ENCODE measurements at regions not wholly inside any gene's neighbourhood (a gene's known extent, or its start where the extent isn't known, plus 50 kb on each side); places are given as distances from the start of the nearest gene placed in this dataset.

DNA sequence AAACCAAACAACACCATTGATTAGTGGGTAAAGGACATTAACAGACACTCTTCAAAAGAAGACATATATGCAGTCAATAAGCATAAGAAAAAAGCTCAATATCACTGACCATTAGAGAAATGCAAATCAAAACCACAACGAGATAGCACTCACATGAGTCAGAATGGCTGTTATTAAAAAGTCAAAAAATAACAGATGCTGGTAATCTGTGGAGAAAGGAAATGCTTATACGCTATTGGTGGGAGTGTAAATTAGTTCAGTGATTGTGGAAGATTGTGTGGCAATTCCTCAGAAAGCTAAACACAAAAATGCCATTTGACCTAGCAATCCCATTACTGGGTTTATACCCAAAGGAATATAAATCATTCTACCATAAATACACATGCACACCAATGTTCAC, 182.6 kb downstream of the TRPC6 start:
- no peak for FAIRE-seq

DNA sequence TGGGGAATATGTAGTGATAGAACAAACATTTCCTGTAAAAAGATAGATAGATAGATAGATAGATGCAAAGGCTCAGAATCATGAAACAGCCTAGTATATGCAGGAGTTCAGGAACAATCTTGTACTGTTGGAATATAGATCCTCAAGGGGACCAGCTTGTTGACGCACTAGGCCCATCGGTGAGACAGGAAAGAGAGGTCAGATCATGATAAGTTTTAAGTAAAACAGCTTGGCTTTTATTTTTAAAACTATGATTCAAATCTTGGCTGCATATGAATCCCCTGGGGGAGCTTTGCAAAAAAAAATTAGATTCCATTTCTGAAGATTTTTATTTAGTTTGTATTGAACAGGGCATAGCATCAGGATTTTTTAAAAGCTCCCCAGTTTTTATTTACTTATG, 185.8 kb downstream of the TRPC6 start:
- FAIRE-seq: no peak

DNA sequence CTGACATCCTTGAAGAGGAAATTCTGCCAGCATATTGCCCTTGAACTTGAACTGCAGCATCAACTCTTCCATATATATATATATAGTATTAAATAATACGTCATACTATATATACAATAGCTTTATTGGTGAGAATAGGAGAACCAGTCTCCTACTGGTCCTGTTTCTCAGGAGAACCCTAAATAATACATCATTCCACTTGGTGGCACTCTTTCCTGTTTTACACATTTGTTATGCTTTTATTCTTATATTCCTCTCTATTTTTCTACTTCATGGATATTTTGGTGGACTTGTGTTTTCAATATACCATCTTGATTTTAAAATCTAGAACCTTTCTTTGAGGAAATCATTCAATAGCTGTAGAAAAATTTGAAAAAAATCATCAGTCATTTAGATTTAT, 193.3 kb downstream of the TRPC6 start:
- FAIRE-seq: no peak

DNA sequence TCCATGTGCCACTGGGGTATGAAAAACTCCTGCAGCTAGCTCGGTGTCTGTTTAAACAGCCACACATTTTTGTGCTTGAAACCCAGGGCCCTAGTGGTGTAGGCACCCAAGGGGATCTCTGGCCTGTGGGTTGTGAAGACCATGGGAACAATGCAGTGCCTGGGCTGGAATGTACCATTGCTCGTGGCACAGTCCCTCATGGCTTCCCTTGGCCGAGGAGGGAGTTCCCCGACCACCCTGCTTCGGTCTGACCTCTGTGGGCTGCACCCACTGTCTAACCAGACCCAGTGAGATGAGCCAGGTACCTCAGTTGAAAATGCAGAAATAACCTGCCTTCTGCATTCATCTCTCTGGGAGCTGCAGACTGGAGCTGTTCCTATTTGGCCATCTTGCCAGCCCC, 214.0 kb downstream of the TRPC6 start:
- no peak for FAIRE-seq

DNA sequence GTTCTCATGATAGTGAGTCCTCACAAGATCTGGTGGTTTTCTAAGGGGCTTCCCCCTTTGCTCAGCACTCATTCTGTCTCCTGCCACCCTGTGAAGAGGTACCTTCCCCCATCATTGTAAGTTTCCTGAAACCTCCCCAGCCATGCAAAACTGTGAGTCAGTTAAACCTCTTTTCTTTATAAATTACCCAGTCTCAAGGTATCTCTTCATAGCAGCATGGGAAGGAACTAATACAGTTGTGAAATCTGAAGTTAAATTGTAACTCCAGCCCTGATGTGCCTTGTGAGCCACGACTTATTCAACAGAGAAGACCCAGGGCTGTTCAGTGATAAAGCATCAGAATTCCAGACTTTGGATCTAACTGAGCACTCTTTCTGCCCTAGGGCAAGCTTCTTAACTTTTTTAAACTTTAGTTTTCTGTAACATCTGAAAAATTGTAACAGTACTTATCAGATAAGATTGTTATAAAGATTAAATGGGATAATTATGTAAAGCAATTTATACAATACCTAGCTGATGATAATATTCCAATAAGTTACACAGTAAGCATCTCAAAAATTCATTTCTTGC, 220.0 kb downstream of the TRPC6 start:
- FAIRE-seq: no peak

DNA sequence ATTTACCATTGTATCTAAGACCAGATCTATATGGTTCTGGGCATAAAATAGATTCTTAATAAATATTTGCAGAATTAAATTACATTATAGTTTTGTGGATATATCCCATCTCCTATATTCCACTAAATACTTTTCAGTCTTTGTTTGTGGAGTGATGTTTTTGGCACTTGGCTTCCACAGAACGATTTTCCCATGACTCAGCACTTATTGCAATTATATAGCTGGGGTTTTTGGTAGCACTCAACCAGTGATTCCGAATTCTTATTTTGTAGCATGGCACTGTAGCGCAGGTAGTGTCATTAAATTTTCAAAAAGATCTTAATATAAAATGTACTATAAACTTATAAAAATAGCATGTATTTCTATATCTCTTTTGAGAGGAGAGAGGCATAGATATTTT, 221.2 kb downstream of the TRPC6 start:
- FAIRE-seq: no peak

DNA sequence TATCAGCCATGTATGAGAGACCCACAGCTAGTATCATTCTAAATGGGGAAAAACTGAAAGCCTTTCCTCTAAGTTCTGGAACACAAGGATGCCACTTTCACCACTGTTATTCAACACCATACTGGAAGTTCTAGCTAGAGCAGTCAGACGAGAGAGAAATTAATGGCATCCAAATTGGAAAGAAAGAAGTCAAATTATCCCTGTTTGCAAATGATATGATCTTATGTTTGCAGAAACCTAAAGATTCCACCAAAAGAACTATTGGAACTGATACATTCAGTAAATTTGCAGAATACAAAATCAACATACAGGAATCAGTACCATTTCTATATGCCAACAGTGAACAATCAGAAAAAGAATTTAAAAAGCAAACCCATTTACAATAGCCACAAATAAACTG, 226.0 kb downstream of the TRPC6 start:
- FAIRE-seq: no peak

DNA sequence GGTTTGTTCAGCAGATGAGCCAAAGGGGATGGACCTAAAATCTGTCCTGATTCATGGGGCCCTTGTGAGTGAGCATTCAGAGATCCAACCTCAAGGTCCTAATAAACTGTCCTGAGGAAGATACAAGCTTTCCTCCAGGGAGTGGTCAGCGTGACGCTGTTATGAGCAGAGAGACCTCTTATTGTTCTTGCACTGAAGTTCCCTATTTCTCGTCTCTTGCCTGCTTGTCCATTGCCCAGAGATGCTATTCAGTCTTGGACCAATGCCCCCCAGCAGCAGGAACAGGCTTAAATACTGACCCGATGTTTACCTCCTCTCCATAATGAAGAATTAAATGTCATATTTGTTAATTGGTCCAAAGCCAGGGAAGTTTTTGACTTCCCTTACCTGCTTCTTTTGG, 225.2 kb upstream of the PGR start:
- no peak for FAIRE-seq

DNA sequence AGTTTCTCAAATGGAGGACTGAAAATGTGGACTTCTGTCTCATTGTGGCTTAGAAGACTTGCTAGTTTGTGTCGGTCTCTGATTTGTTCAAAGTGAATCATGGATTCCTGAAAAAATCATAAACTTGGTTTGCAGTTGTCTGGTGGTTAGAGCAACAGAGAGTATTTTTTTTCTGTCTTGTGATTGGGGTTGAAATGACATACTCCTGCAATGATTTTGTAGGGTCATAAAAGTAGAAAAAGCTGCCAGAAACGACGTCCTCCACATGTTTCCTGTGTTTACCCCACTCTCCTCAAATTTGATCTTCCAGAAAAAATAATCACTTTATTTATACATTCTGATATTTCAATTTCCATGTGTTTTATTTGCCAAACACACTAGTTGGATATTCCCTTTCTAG, 219.2 kb upstream of the PGR start:
- FAIRE-seq: no peak

DNA sequence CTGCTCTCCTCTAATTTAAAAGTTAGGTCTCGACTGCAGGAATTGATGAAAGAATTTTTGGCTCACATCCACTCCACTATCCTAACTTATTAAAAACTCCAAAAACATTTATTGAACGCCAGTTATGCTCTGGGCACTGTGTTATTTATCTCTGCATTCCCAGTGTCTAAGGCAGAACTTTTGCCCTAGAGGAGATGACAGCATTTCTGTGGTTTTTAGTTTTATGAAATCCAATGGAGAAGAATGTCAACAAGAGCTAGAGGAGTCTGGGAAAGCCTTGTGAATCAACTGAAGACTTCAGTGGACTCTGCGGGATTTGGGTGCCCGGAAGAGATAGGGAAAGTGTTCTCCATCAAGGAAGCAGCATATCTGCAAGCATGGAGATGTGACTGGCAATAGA, 217.0 kb upstream of the PGR start:
- no peak for FAIRE-seq

DNA sequence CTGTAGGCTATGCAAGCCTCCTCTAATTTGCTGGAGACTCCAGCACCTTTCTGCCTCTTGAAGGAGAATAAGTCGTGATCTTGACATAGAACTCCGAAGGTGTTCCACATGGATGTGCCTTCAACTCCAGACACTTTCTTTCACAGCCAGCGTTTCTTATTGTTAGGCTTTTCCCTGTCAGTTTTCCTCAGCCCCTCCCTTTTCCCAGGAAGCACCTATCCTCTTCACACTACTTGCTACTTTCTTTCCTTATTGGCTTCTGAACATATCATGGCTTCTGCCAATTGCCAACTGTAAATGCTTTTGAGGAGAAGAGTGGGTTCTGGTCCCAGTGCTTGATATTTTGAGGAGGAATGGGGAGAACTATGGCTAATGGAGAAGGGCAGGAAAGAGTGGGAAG, 216.3 kb upstream of the PGR start:
- no peak for FAIRE-seq

DNA sequence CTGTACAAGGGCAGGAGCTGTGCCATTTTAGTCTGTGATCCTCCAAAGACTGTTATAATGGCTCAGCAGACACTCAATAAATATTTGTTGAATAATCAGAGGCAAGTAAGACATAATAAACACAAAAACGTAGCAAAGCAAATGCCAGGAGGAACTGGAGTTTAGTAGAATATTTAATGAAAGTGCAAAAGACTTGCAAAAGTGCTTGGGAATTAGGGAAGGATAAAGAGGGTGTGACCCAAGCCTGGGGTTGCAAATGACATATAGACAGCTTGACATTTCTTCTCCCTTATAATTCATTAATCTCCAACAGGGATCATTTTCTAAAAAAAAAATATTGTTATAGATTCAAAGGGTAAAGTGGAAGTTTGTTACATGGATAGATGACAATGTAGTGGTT, 212.7 kb upstream of the PGR start:
- no peak for FAIRE-seq

DNA sequence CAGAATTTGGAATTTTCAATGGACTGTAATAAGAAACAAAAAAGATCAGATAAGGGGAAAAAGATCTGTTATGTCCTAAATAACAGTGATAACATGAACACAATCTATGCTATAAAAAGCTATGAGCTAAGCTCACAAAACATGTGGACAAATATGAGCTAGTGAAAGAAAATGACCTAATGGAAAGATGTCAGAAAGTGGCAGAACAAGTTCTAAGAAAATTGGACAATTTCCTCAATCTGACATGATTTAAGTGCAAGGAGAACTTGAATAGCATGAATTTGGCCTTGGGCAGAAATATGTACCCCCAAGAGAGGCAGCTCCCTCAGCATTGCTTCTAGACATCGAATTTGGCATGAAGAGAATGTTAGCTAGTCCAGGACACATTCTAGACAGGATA, 212.0 kb upstream of the PGR start:
- no peak for FAIRE-seq

DNA sequence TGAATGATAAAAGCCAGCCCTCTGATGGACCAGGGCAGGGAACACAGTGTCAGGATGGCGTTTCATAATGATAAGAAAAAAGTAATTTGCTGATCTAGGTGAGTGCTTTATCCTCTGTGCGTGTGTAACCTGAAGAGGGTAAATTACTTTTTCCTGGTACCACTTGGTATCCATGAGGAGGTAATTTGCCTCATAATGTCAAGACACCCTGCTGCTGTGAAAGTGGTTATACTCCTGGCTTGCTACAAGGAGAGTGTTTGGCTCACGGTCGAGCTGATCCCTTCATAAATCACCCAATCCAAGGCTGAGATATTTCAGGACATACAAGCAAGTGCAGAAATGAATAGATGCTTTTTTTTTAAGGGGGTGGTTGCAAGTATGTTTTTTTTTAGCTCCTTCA, 207.2 kb upstream of the PGR start:
- no peak for FAIRE-seq

DNA sequence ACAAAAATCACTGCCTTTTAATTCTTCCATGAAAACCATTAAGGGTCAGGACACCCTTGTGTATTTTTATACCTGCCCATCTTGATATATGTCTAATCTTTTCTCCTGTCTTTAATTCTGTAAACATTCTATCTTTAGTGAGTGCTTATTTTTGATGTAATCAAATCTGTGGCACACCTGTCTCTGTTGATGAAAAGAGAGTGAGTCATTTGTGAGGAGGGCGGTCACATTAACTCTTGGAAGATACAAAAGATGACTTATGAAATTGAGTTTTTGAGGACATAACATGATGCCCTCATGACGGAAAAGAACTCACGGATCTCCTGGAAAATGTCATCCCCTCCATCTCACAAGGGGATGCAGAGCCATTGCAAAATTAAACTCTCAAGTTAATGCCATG, 206.5 kb upstream of the PGR start:
- FAIRE-seq: no peak

DNA sequence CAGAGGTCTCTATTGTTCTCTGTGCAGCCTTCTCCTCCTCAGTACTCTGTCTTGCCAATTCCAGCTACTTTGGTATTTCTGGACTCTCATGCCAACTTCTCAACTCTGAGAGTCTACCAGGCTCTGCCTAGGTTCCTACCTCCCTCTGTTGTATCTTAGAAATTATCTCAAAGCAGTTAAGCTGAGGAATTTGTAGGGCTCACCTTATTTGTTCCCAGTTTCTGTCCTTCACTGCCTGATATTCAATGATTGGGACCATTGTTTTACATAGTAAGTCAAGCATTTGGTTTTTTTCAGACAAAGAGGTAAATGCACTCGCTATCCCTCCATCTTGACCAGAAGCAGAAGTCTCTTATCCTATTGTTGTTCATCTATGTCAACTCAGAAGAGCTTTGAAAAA, 205.0 kb upstream of the PGR start:
- no peak for FAIRE-seq

DNA sequence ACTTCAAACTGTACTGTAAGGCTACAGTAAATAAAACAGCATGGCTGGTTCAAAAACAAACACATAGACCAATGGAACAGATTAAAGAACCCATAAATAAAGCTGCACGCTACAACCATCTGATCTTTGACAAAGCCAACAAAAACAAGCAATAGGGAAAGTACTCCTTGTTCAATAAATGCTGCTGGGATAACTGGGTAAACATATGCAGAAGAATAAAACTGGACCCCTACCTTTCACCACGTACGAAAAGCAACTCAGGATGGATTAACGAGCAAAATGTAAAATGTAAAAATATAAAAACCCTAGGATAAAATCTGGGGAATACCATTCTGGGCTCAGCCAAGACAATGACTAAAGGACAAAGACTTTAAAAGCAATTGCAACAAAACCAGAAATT, 201.8 kb upstream of the PGR start:
- FAIRE-seq: no peak

DNA sequence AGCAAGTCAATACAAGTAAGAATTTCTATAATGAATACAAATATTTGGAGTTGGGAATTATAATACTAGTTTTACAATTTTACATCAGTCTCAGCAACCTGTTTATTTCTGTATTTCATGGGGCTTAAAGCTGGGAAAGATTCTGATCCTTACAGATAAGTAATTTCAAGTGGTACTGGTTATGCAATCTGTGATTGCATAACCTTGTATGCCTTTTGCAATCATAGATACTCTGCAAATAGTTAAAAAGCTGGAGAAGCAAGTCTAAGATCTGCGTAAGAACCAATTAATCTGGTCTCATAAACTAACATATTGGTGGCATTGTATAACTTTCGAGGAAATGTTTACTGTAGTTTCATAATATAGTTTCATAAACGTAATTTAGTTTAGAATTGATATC, 198.3 kb upstream of the PGR start:
- no peak for FAIRE-seq

DNA sequence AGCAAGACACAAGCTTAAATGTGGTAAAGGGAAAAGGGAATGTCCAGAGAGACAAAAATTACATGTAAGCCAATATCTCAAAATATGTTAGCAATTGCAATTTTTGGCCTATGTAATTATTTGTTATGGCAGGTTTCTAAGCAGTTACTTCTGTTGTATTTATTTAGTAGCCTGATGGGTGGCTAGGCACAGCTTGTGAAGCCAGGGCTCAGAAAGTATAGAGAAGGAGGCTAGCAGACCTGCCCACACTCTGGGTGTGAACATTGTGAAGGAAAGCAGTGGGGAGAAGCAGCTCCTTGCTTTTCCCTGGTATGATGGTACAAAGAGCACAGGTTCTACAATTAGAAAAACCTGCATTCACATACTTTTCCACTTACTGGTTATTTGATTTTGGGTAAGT, 196.5 kb upstream of the PGR start:
- FAIRE-seq: no peak

DNA sequence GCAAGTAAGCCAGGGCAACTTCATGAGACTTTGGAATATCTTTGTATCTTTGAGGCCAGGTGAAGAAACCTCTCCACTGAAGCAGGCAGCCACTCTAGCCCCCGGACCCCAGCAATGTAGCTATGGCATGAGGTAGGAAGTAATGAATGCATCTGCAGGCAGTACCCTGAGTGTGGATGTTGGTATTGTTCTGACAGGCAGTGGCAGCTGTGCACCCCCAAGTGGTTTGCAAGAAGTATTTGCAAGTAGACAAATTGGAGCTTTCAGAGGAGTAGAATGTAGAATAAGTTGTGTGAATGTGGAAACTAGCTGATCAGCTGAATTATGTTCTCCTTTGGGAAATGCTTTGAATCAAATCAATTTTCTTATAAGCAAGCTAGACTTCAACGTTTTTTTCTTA, 194.4 kb upstream of the PGR start:
- no peak for FAIRE-seq

DNA sequence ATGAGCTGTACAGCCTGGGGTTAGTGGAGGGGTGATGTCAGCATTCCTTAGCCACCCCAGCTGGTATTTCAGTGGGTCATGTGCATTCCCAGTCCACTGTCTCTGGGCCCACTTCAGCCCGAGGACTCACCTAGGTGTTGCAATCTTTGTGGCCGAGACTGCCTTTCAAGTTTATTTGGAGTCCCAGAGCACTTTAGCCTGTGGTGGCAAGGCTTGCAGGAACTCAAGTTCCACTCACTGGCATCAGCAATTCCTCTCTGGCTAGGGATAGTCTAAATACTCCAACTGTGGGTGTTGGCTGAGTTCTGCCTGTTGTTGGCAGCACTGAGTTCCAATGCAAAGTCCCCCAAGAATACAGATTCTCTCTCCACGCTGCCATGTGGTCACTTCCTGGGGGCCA, 191.6 kb upstream of the PGR start:
- FAIRE-seq: no peak

DNA sequence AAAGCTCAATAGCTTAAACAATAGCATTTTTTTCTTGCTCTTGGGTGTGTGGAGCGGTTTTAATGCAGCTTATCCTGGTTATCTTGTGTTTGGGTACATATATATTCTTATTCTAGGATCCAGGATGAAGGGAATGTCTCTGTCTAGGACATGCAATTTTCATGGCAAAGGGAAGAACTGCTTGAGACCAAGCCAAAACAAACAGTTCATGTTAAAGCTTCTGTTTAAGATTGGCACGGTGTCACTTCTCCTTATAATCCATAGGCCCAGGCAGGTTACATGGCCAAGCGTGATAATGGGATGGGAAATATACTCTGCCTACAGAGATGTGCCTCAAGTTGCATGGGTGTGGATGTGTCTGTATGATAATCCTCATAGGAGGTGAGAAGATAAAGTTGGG, 177.1 kb upstream of the PGR start:
- no peak for FAIRE-seq

DNA sequence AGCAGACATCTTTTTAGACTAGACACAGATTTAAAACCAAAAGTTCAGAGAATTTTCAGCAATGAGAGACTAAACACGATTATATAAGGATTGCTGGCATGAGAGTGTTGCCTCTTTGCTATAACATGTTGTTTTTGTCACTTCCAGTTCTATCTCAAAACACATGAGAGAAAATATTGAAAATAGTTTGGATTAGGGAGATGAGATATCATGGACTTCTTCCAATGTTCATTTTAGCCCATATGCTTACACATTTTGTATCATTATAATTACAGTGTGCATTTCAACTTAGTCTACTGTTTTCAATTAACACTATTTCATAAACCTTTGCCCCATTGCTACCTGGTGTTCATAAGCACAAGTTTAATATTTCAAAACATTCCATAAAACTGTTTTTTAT, 175.9 kb upstream of the PGR start:
- FAIRE-seq: no peak

DNA sequence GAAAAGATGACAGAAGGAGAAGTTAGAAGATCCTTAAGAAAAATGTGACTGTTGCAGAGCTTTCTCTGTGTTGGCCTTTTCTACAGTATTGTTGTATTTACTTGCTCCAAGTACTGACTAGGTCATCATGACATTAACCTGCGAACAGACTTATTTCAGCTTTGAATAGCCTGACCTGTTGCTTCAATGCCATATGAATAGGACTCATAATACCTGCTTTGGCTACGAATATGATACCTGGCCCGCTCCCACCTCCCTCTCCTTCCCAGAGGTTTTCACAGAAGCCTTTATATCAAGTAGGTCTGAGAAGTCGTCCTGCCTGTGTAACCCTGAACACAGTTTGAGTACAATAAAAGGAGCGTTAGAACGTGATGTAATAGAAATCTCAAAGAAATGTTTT, 169.6 kb upstream of the PGR start:
- no peak for FAIRE-seq

DNA sequence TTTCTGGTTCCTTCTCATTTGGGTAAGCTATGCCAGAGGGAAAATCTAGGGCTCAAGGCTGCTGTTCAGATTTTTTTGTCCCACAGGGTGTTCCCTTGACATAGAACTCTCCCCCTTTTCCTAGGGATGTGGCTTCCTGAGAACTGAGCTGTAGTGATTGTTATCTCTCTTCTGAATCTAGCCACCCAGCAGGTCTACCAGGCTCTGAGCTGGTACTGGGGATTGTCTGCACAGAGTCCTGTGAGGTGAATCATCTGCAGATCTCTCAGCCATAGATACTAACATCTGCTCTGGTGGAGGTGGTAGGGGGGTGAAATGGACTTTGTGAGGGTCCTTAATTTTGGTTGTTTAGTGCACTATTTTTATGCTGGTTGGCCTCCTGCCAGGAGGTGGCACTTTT, 167.3 kb upstream of the PGR start:
- no peak for FAIRE-seq

DNA sequence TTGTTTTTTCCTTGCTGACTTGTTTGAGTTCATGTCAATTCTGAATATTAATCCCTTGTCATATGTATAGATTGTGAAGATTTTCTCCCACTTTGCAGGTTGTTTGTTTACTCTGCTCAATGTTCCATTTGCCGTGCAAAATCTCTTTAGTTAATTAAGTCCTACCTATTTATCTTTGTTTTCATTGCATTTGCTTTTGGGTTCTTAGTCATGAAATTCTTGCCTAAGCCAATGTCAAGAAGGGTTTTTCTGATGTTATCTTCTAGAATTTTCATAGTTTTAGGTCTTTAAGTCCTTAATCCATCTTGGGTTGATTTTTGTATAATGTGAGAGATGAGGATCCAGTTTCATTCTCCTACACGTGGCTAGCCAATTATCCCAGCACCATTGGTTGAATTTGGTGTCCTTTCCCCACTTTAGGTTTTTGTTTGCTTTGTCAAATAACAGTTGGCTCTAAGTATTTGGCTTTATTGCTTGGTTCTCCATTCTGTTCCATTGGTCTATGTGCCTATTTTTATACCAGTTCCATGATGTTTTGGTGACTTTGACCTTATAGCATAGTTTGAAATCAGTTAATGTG, 163.1 kb upstream of the PGR start:
- FAIRE-seq: no peak

All from colon (tissue), 2 donors.